ENCODE measurements at regions not wholly inside any gene's neighbourhood (a gene's known extent, or its start where the extent isn't known, plus 50 kb on each side); places are given as distances from the start of the nearest gene placed in this dataset.

DNA sequence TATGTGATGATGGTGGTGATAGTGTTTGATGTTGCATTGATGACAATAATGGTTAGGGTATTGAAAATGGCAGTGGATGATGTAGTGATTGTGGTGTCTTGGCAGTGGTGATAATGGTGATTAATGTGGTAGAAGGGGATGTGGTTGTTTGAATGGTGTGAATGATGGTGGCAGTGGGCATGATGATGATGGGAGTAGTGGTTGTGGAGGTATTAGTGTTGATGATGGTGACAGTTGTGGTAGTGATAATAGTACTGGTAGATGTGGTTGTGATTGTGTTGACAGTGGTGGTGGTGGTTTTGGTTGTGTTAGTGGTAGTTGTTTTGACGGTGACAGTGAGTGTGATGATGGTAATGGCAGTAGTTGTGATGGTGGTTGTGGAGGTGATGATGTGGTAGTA lies 1049.0 kb downstream of the VRK1 start:
- no peaks in the 10 kb centered on the region for H3K4me1 ChIP-seq (ENCODE audit: control insufficient read depth in 1 of 2, insufficient read depth in 2 of 2, low read depth in 1 of 2, low read length in 1 of 2)
- no peak overlapping the region for H3K4me2 ChIP-seq
- TF ChIP-seq, protein P1, sequence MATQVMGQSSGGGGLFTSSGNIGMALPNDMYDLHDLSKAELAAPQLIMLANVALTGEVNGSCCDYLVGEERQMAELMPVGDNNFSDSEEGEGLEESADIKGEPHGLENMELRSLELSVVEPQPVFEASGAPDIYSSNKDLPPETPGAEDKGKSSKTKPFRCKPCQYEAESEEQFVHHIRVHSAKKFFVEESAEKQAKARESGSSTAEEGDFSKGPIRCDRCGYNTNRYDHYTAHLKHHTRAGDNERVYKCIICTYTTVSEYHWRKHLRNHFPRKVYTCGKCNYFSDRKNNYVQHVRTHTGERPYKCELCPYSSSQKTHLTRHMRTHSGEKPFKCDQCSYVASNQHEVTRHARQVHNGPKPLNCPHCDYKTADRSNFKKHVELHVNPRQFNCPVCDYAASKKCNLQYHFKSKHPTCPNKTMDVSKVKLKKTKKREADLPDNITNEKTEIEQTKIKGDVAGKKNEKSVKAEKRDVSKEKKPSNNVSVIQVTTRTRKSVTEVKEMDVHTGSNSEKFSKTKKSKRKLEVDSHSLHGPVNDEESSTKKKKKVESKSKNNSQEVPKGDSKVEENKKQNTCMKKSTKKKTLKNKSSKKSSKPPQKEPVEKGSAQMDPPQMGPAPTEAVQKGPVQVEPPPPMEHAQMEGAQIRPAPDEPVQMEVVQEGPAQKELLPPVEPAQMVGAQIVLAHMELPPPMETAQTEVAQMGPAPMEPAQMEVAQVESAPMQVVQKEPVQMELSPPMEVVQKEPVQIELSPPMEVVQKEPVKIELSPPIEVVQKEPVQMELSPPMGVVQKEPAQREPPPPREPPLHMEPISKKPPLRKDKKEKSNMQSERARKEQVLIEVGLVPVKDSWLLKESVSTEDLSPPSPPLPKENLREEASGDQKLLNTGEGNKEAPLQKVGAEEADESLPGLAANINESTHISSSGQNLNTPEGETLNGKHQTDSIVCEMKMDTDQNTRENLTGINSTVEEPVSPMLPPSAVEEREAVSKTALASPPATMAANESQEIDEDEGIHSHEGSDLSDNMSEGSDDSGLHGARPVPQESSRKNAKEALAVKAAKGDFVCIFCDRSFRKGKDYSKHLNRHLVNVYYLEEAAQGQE (IDR thresholded peaks at IDR 0.05; ENCODE audit: low read depth, low read length): no peak
- no peak for TF ChIP-seq CHD2 (IDR thresholded peaks at IDR 0.05; ENCODE audit: low read length, partially characterized antibody)
- TF ChIP-seq MXI1 (IDR thresholded peaks at IDR 0.05; ENCODE audit: low read depth, low read length): no peak
- no peak for TF ChIP-seq SIN3A (IDR thresholded peaks at IDR 0.05; ENCODE audit: borderline replicate concordance, low read depth, low read length)
- TF ChIP-seq TCF12 (IDR thresholded peaks at IDR 0.05): no peak
- no peak for TF ChIP-seq TAF1 (IDR thresholded peaks at IDR 0.05; ENCODE audit: borderline replicate concordance, low read depth, low read length)
- no peak for TF ChIP-seq MEF2A (IDR thresholded peaks at IDR 0.05; ENCODE audit: borderline replicate concordance, low read depth)
- TF ChIP-seq GATA2 (CRISPR knock-in tag; IDR thresholded peaks at IDR 0.05): no peak
- TF ChIP-seq JUND (IDR thresholded peaks at IDR 0.05): no peak
- no peak for TF ChIP-seq RAD21 (IDR thresholded peaks at IDR 0.05; ENCODE audit: low read length)
- no peak for TF ChIP-seq RCOR1 (IDR thresholded peaks at IDR 0.05; ENCODE audit: low read length)
- no peak for TF ChIP-seq FOXM1 (IDR thresholded peaks at IDR 0.05; ENCODE audit: low read depth)
- TF ChIP-seq, protein P2, sequence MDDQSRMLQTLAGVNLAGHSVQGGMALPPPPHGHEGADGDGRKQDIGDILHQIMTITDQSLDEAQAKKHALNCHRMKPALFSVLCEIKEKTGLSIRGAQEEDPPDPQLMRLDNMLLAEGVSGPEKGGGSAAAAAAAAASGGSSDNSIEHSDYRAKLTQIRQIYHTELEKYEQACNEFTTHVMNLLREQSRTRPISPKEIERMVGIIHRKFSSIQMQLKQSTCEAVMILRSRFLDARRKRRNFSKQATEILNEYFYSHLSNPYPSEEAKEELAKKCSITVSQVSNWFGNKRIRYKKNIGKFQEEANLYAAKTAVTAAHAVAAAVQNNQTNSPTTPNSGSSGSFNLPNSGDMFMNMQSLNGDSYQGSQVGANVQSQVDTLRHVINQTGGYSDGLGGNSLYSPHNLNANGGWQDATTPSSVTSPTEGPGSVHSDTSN (IDR thresholded peaks at IDR 0.05): no peak
- no peak for TF ChIP-seq USF1 (IDR thresholded peaks at IDR 0.05; ENCODE audit: borderline replicate concordance, low read depth)
- H3K27me3 ChIP-seq (ENCODE audit: insufficient read depth): no peaks in the 10 kb centered on the region
- DNase-seq: no peak
- H3K4me3 ChIP-seq (ENCODE audit: low read depth in 2 of 2, low read length in 1 of 2): no peak overlapping the region
- no peaks in the 10 kb centered on the region for H3K79me2 ChIP-seq (ENCODE audit: insufficient read depth)
- H3F3A ChIP-seq (replicated peaks; ENCODE audit: insufficient read depth): no peaks in the 10 kb centered on the region
- no peaks in the 10 kb centered on the region for H4K20me1 ChIP-seq (ENCODE audit: insufficient read depth)
- H3K9me3 ChIP-seq: no peaks in the 10 kb centered on the region
- 0% methylated on average over 1 of the region's 1 CpG for WGBS (ENCODE audit: low lambda C conversion rate)
- no peak overlapping the region for H3K27ac ChIP-seq (ENCODE audit: low read depth in 2 of 2, low read length in 1 of 2)
- ChIA-PET CTCF (no interaction called here), POLR2A (no interaction called here)
- H3K9me2 ChIP-seq: no peaks in the 10 kb centered on the region
- no peak overlapping the region for H3K9ac ChIP-seq
- no peaks in the 10 kb centered on the region for H3K36me3 ChIP-seq (replicated peaks in 1 of 2; ENCODE audit: control insufficient read depth in 1 of 2, insufficient read depth in 2 of 2, low read length in 1 of 2)
- H2AFZ ChIP-seq (ENCODE audit: low read depth): no peak overlapping the region

Measured in SK-N-SH (cell line).